ENCODE measurements at regions not wholly inside any gene's neighbourhood (a gene's known extent, or its start where the extent isn't known, plus 50 kb on each side); places are given as distances from the start of the nearest gene placed in this dataset.

DNA sequence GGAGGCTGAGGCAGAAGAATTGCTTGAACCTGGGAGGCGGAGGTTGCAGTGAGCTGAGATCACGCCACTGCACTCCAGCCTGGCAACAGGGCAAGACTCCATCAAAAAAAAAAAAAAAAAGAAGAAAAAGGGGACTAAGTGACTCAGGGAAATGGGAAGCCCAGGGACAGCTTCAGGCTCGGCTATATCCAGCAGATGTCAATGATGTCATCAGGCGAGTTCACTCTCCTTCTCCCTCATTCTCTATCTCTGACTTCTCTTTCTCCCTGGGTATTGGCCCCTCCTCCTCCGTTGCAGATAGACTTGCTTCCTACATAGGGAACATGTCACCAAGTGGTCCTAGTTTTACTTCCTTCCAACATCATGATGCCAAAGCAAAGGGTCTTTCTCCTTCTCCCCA, 316.8 kb downstream of the TFAP2C start:
- TF ChIP-seq, protein P1, sequence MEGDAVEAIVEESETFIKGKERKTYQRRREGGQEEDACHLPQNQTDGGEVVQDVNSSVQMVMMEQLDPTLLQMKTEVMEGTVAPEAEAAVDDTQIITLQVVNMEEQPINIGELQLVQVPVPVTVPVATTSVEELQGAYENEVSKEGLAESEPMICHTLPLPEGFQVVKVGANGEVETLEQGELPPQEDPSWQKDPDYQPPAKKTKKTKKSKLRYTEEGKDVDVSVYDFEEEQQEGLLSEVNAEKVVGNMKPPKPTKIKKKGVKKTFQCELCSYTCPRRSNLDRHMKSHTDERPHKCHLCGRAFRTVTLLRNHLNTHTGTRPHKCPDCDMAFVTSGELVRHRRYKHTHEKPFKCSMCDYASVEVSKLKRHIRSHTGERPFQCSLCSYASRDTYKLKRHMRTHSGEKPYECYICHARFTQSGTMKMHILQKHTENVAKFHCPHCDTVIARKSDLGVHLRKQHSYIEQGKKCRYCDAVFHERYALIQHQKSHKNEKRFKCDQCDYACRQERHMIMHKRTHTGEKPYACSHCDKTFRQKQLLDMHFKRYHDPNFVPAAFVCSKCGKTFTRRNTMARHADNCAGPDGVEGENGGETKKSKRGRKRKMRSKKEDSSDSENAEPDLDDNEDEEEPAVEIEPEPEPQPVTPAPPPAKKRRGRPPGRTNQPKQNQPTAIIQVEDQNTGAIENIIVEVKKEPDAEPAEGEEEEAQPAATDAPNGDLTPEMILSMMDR (IDR thresholded peaks at IDR 0.05) = no peak
- TF ChIP-seq POLR2A (IDR thresholded peaks at IDR 0.05) = no peak

Data from suprapubic skin (tissue), 3 donors.